CD14-positive monocyte (primary cell): ENCODE measurements at regions not wholly inside any gene's neighbourhood (a gene's known extent, or its start where the extent isn't known, plus 50 kb on each side); places are given as distances from the start of the nearest gene placed in this dataset.

Source experiments
- DNase-seq, 3 donors: peaks; one replicate each; pipeline ENCODE4 v3.0.0-alpha.2; 2011 to 2022
- H2AFZ ChIP-seq: 2 replicates; pipeline ENCODE4 v1.6.0; 2012; ENCODE audit warnings: mild to moderate bottlenecking, low read depth, low read length, inconsistent platforms; ENCODE audit not compliant: insufficient read depth, poor library complexity, severe bottlenecking
- H3K27ac ChIP-seq, 2 donors: 1 replicate in 1 of 2; 2 replicates in 1 of 2; pipeline ENCODE4 v1.5.1; 2012 to 2013; ENCODE audit warnings: low read length in 2 of 2, control low read depth in 1 of 2, inconsistent platforms in 1 of 2, low read depth in 1 of 2, mild to moderate bottlenecking in 1 of 2
- H3K27me3 ChIP-seq, 2 donors: one replicate each; pipeline versions ENCODE4 v1.6.0 to v1.6.1; 2011 to 2013; ENCODE audit warnings: low read length in 2 of 2; ENCODE audit not compliant: control insufficient read depth in 2 of 2, insufficient read depth in 2 of 2
- H3K36me3 ChIP-seq, 2 donors: replicated peaks in 1 of 2; 1 replicate in 1 of 2; 2 replicates in 1 of 2; pipeline versions ENCODE4 v1.5.1 to v1.6.1; 2012 to 2013; ENCODE audit warnings: low read length in 2 of 2, control low read depth in 1 of 2, inconsistent platforms in 1 of 2, mild to moderate bottlenecking in 1 of 2; ENCODE audit not compliant: insufficient read depth in 2 of 2, control insufficient read depth in 1 of 2
- H3K4me1 ChIP-seq, 2 donors: 1 replicate in 1 of 2; 2 replicates in 1 of 2; pipeline versions ENCODE4 v1.5.1 to v1.6.1; 2012 to 2013; ENCODE audit warnings: low read length in 2 of 2, control low read depth in 1 of 2, inconsistent platforms in 1 of 2, mild to moderate bottlenecking in 1 of 2, moderate library complexity in 1 of 2; ENCODE audit not compliant: insufficient read depth in 2 of 2, control insufficient read depth in 1 of 2
- H3K4me2 ChIP-seq: replicated peaks from 2 replicates; pipeline ENCODE3; 2012; ENCODE audit warnings: low read length, moderate library complexity, mild to moderate bottlenecking; ENCODE audit not compliant: poor library complexity, severe bottlenecking; ENCODE audit errors: extremely low read depth
- H3K4me3 ChIP-seq, 3 experiments: fragments of 200-600 bp in 1 of 3; sonication (generic) in 1 of 3; replicated peaks in 1 of 3; 1 replicate in 2 of 3; 2 replicates in 1 of 3; pipeline ENCODE4 v1.5.1; 2011 to 2013; ENCODE audit warnings: low read length in 3 of 3, mild to moderate bottlenecking in 3 of 3, control low read depth in 2 of 3, low read depth in 2 of 3, inconsistent platforms in 1 of 3, moderate library complexity in 1 of 3
- H3K79me2 ChIP-seq: 2 replicates; pipeline ENCODE4 v1.6.0; 2012; ENCODE audit warnings: mild to moderate bottlenecking, control low read depth, inconsistent platforms, low read length, moderate library complexity; ENCODE audit not compliant: insufficient read depth
- H3K9ac ChIP-seq: 2 replicates; pipeline ENCODE4 v1.6.0; 2017; ENCODE audit warnings: low read length, mild to moderate bottlenecking; ENCODE audit not compliant: insufficient read depth, poor library complexity, severe bottlenecking
- H3K9me3 ChIP-seq, 2 donors: replicated peaks in 1 of 2; 1 replicate in 1 of 2; 2 replicates in 1 of 2; pipeline versions ENCODE4 v1.5.1 to v1.6.1; 2012 to 2013; ENCODE audit warnings: low read length in 2 of 2, control low read depth in 1 of 2; ENCODE audit not compliant: control insufficient read depth in 1 of 2, insufficient read depth in 1 of 2
- H4K20me1 ChIP-seq: 2 replicates; pipeline ENCODE4 v1.6.0; 2012; ENCODE audit warnings: mild to moderate bottlenecking, low read length, control low read depth, moderate library complexity; ENCODE audit not compliant: insufficient read depth
- H3K27ac Mint-ChIP-seq, 7 donors: one replicate each; pipeline ENCODE4 v1.8.0; 2020; ENCODE audit warnings: mild to moderate bottlenecking in 7 of 7, mixed read lengths in 7 of 7, moderate library complexity in 6 of 7, inconsistent platforms in 2 of 7
- H3K27me3 Mint-ChIP-seq, 3 donors: one replicate each; pipeline ENCODE4 v1.8.0; 2021 to 2022; ENCODE audit warnings: low read depth in 3 of 3, mild to moderate bottlenecking in 3 of 3, mixed read lengths in 3 of 3, moderate library complexity in 3 of 3, inconsistent platforms in 1 of 3
- H3K36me3 Mint-ChIP-seq, 2 donors: one replicate each; pipeline ENCODE4 v1.8.0; 2020; ENCODE audit warnings: mixed read lengths in 2 of 2, inconsistent platforms in 1 of 2, mild to moderate bottlenecking in 1 of 2
- H3K4me1 Mint-ChIP-seq: one replicate; pipeline ENCODE4 v1.8.0; 2020; ENCODE audit warnings: mild to moderate bottlenecking, mixed read lengths
- H3K4me3 Mint-ChIP-seq, 2 donors: one replicate each; pipeline ENCODE4 v1.8.0; 2020; ENCODE audit warnings: mild to moderate bottlenecking in 2 of 2, mixed read lengths in 2 of 2, moderate library complexity in 1 of 2
- H3K9me3 Mint-ChIP-seq, 7 donors: one replicate each; pipeline ENCODE4 v1.8.0; 2020 to 2022; ENCODE audit warnings: mixed read lengths in 7 of 7, mild to moderate bottlenecking in 6 of 7, moderate library complexity in 6 of 7, inconsistent platforms in 2 of 7
- CTCF ChIP-seq: fragments of 200-600 bp; IDR thresholded peaks from one replicate; pipeline ENCODE4 v1.8.0; 2022; ENCODE audit warnings: antibody characterized with exemption, mild to moderate bottlenecking
- WGBS: methylation state at CpG from one replicate; pipeline ENCODE4 v1.1.5; 2013; ENCODE audit warnings: missing lambda C conversion rate; ENCODE audit not compliant: insufficient coverage; 5-methylcytosine and 5-hydroxymethylcytosine counted together
- intact Hi-C, 2 donors: fragments of 100-400 bp; cut with micrococcal nuclease; formaldehyde crosslinking; loops; one replicate each; pipeline versions ENCODE4 v1.15.0 to v1.15.1; 2023

- Mint-ChIP-seq H3K4me3 (no peak overlapping the region), H3K36me3 (peaks cover 0 to 3% of the 10 kb centered on the region in 2 donors), H3K9me3 (peaks cover 0 to 10% (median 3%) of the 10 kb centered on the region in 7 donors), H3K27ac (no peak overlapping the region), H3K4me1 (peaks cover 20% of the 10 kb centered on the region), H3K27me3 (no peaks in the 10 kb centered on the region)
- H3K36me3 ChIP-seq = no peaks in the 10 kb centered on the region
- H3K9ac ChIP-seq = no peak overlapping the region
- H3K4me3 ChIP-seq = no peak overlapping the region
- no peaks in the 10 kb centered on the region for H4K20me1 ChIP-seq
- no peak for DNase-seq
- intact Hi-C loops = no loop called here
- no peaks in the 10 kb centered on the region for H3K27me3 ChIP-seq
- peaks cover 0 to 5% of the 10 kb centered on the region in 2 donors for H3K9me3 ChIP-seq
- H3K4me2 ChIP-seq = no peak overlapping the region
- no CpG with 5 or more reads among the region's 2 CpGs for WGBS
- no peak for TF ChIP-seq CTCF
- no peaks in the 10 kb centered on the region for H3K79me2 ChIP-seq
- H3K27ac ChIP-seq = no peak overlapping the region
- H3K4me1 ChIP-seq = peaks cover 21 to 29% of the 10 kb centered on the region in 2 donors
- H2AFZ ChIP-seq = no peak overlapping the region
These were observed 64.1 kb upstream of the CARD18 start for GRCh38 chr11:105203569-105204240.

GRCh38 chr11:105202844-105203548, 63.4 kb upstream of the CARD18 start:
- Mint-ChIP-seq H3K4me1 (peaks cover 14% of the 10 kb centered on the region), H3K9me3 (peaks cover 0 to 9% (median 3%) of the 10 kb centered on the region in 7 donors), H3K27me3 (no peaks in the 10 kb centered on the region), H3K36me3 (peaks cover 0 to 3% of the 10 kb centered on the region in 2 donors), H3K4me3 (no peak overlapping the region), H3K27ac (no peak overlapping the region)
- Histone ChIP-seq H3K9me3 (peaks cover 0 to 5% of the 10 kb centered on the region in 2 donors), H3K4me3 (no peak overlapping the region), H3K27ac (no peak overlapping the region), H2AFZ (no peak overlapping the region), H3K36me3 (no peaks in the 10 kb centered on the region), H3K79me2 (no peaks in the 10 kb centered on the region), H3K9ac (no peak overlapping the region), H4K20me1 (no peaks in the 10 kb centered on the region), H3K27me3 (no peaks in the 10 kb centered on the region), H3K4me2 (no peak overlapping the region), H3K4me1 (peaks cover 14 to 23% of the 10 kb centered on the region in 2 donors)
- no peak for DNase-seq
- 80% methylated on average over 3 of the region's 3 CpGs for WGBS
- TF ChIP-seq CTCF = no peak
- intact Hi-C loops = no loop called here
